Sigmoid colon (tissue), 6 donors: ENCODE measurements at regions not wholly inside any gene's neighbourhood (a gene's known extent, or its start where the extent isn't known, plus 50 kb on each side); places are given as distances from the start of the nearest gene placed in this dataset.

Experiments
- DNase-seq: peaks from one replicate; pipeline ENCODE4 v3.0.0-alpha.2; 2019
- H3K27ac ChIP-seq, 4 donors: fragments of 200-600 bp; sonication (generic); one replicate each; pipeline ENCODE4 v1.5.1; 2016 to 2019; ENCODE audit warnings: mild to moderate bottlenecking in 1 of 4
- H3K27me3 ChIP-seq, 3 donors: fragments of 200-600 bp; sonication (generic); one replicate each; pipeline ENCODE4 v1.5.1; 2019; ENCODE audit warnings: mild to moderate bottlenecking in 1 of 3
- H3K36me3 ChIP-seq, 4 donors: fragments of 200-600 bp; sonication (generic); one replicate each; pipeline ENCODE4 v1.5.1; 2016 to 2019
- H3K4me1 ChIP-seq, 4 donors: fragments of 200-600 bp; sonication (generic); one replicate each; pipeline ENCODE4 v1.5.1; 2017 to 2019
- H3K4me3 ChIP-seq, 4 donors: fragments of 200-600 bp; sonication (generic); one replicate each; pipeline ENCODE4 v1.5.1; 2017 to 2019; ENCODE audit warnings: mild to moderate bottlenecking in 2 of 4, moderate library complexity in 1 of 4
- H3K9me3 ChIP-seq, 4 donors: fragments of 200-600 bp in 3 of 4; sonication (generic) in 3 of 4; one replicate each; pipeline versions ENCODE4 v1.5.1 to v1.6.1; 2013 to 2019
- CTCF ChIP-seq, 4 experiments: fragments of 450-650 bp in 3 of 4; fragments of 200-600 bp in 1 of 4; IDR thresholded peaks; one replicate each; pipeline ENCODE4 v1.5.1; 2016 to 2019; ENCODE audit warnings: antibody characterized with exemption in 4 of 4, mild to moderate bottlenecking in 3 of 4, moderate library complexity in 2 of 4
- EP300 ChIP-seq, 4 donors: sonication (generic); formaldehyde crosslinking; IDR thresholded peaks; one replicate each; pipeline ENCODE4 v1.6.1; 2017; ENCODE audit warnings: antibody characterized with exemption in 4 of 4
- POLR2A ChIP-seq, 2 donors: fragments of 450-650 bp; IDR thresholded peaks; one replicate each; pipeline ENCODE4 v1.6.1; 2016; ENCODE audit warnings: antibody characterized with exemption in 2 of 2, mild to moderate bottlenecking in 2 of 2, moderate library complexity in 2 of 2
- POLR2AphosphoS5 ChIP-seq, 4 donors: sonication (generic); formaldehyde crosslinking; IDR thresholded peaks; one replicate each; pipeline ENCODE4 v1.6.1; 2017; ENCODE audit warnings: antibody characterized with exemption in 4 of 4
- WGBS, 2 donors: extraction: QIAGEN DNeasy Blood & Tissue Kit; methylation state at CpG; one replicate each; pipeline ENCODE4 v1.1.7; 2013; 5-methylcytosine and 5-hydroxymethylcytosine counted together
- intact Hi-C: fragments of 100-400 bp; cut with DNase I; formaldehyde crosslinking; loops from one replicate; pipeline ENCODE4 v1.15.1; 2023
- donor health status: healthy with polysubstance abuse.
- donor health status: healthy.

- no peak overlapping the region for H3K4me3 ChIP-seq
- no peaks in the 10 kb centered on the region for H3K36me3 ChIP-seq
- DNase-seq: no peak
- TF ChIP-seq EP300 (IDR thresholded peaks at IDR 0.05): no peak
- no peak for TF ChIP-seq CTCF (IDR thresholded peaks at IDR 0.05)
- TF ChIP-seq POLR2A (IDR thresholded peaks at IDR 0.05): no peak
- TF ChIP-seq POLR2AphosphoS5 (IDR thresholded peaks at IDR 0.05): no peak
- no peaks in the 10 kb centered on the region for H3K4me1 ChIP-seq
- H3K9me3 ChIP-seq: no peaks in the 10 kb centered on the region
- WGBS, 2 donors: 86 to 87% methylated on average over 5 of the region's 5 CpGs
- intact Hi-C loops: no loop called here
- H3K27ac ChIP-seq: no peak overlapping the region
- H3K27me3 ChIP-seq: no peaks in the 10 kb centered on the region
Measured at GRCh38 chr5:97544678-97545077, 361.6 kb upstream of the RIOK2 start.

GRCh38 chr5:97545446-97545845, 362.4 kb upstream of the RIOK2 start:
- no peaks in the 10 kb centered on the region for H3K4me1 ChIP-seq
- TF ChIP-seq POLR2AphosphoS5 (IDR thresholded peaks at IDR 0.05) (no peak), EP300 (IDR thresholded peaks at IDR 0.05) (no peak), POLR2A (IDR thresholded peaks at IDR 0.05) (no peak), CTCF (IDR thresholded peaks at IDR 0.05) (no peak)

GRCh38 chr5:97545886-97546535, 363.0 kb upstream of the RIOK2 start:
- Histone ChIP-seq H3K4me3 (no peak overlapping the region), H3K27ac (no peak overlapping the region), H3K27me3 (no peaks in the 10 kb centered on the region), H3K36me3 (no peaks in the 10 kb centered on the region), H3K9me3 (no peaks in the 10 kb centered on the region), H3K4me1 (no peaks in the 10 kb centered on the region)
- no peak for DNase-seq
- 13 to 41% methylated on average over 2 of the region's 2 CpGs for WGBS, 2 donors
- intact Hi-C loops: no loop called here
- TF ChIP-seq EP300 (IDR thresholded peaks at IDR 0.05) (no peak), POLR2A (IDR thresholded peaks at IDR 0.05) (no peak), POLR2AphosphoS5 (IDR thresholded peaks at IDR 0.05) (no peak), CTCF (IDR thresholded peaks at IDR 0.05) (no peak)

More at GRCh38 chr5:97545446-97545845, 362.4 kb upstream of the RIOK2 start:
- Histone ChIP-seq H3K27me3 (no peaks in the 10 kb centered on the region), H3K27ac (no peak overlapping the region), H3K9me3 (no peaks in the 10 kb centered on the region), H3K36me3 (no peaks in the 10 kb centered on the region), H3K4me3 (no peak overlapping the region)
- intact Hi-C loops: no loop called here
- DNase-seq: no peak

GRCh38 chr5:97547430-97547829, 364.4 kb upstream of the RIOK2 start:
- H3K27ac ChIP-seq: no peak overlapping the region
- no peaks in the 10 kb centered on the region for H3K4me1 ChIP-seq
- intact Hi-C loops: no loop called here
- TF ChIP-seq CTCF (IDR thresholded peaks at IDR 0.05) (no peak), EP300 (IDR thresholded peaks at IDR 0.05) (no peak), POLR2A (IDR thresholded peaks at IDR 0.05) (no peak), POLR2AphosphoS5 (IDR thresholded peaks at IDR 0.05) (no peak)
- 85 to 86% methylated on average over 2 of the region's 2 CpGs for WGBS, 2 donors
- no peak overlapping the region for H3K4me3 ChIP-seq
- H3K9me3 ChIP-seq: no peaks in the 10 kb centered on the region
- no peaks in the 10 kb centered on the region for H3K27me3 ChIP-seq
- no peaks in the 10 kb centered on the region for H3K36me3 ChIP-seq
- no peak for DNase-seq
